Activated CD4-positive, CD25-positive, alpha-beta regulatory T cell treated with anti-CD3 and anti-CD28 coated beads, Interleukin-2, amount 50 U/mL, for 72 hours (primary cell): ENCODE measurements at regions not wholly inside any gene's neighbourhood (a gene's known extent, or its start where the extent isn't known, plus 50 kb on each side); places are given as distances from the start of the nearest gene placed in this dataset.
"Not testable (repeated sequence)": the region's sequence is repeated elsewhere in the genome, so short reads cannot be mapped to it uniquely, and the experiment has no call there.

Source experiments
- DNase-seq: peaks from one replicate; pipeline ENCODE4 v3.0.0; 2021

DNA sequence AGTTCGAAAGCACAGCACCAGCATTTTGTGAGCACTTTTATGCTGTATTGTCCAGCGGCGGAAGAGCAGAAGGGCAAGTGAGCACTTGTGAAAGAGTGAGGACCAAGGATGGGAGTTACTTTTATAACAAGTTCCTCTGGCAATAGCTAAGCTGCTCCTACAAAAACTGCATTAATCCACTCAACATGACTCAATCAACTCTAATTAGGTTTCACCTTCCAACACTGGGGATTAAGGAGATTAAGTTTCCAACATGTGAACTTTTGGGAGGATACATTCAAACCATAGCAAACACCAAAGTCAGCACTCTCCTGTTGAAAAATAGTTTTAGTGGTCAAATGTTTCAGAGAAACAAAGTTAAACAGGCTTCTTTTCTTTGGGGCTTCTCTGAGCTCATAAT, 844.5 kb downstream of the REEP3 start:
- DNase-seq, result no peak

DNA sequence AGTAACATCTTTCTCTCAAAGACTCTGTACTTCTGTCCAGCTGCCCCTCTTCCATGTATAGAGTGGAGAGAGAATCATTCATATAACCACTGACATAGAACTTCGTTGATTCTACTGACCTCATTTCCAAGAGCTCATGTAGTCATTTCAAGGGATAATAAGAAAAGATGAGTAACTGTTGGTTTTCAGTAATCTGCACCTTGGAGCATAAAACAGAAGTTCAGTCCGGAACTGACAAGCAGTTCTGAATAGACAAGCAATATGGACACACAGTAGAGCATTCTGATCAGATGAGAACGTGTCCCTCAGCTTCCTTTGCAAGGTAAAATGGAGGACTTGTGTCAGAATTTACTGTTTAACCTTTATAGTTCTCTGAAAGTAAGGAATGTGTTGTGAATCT, 847.1 kb downstream of the REEP3 start:
- DNase-seq, result no peak

DNA sequence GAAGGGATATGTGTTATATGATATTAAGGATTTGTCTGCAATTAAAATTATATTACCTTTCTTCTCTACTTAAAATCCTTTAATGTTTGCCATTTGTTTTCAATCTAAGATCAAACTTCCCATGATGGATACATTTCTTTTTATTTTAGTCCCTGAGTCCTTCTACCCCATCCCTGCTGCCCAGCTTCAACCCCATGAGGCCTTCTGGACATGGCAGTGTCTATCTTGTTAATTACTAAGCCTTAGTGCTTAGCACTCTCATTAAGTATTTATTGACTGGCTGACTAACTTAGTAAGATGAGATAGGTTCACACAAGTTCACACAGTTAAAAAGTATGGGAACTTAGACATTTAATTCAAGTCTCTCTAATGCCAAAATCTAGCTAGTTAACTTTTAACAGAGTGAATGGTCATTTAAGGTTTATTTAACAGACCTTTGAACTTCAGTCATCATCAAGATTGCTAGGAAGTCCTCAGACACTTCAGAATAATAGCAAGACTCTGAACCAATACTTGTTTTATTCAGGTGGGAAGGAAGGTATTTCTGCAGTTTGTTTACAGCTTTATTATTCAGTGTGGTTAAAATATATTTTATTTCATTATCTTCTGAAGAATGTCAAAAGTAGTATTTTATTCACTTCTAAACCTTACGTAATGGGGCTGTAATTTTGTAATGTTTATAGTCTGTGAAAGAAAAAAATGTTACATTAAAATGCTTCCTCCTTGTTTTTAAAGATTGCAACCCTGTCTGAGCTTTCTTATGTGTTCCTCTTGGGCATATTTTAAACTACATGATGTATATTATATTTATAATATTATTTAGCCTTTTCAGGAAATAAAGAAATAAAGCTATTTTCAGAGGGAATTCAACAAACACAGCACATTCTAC, 848.9 kb downstream of the REEP3 start:
- no peak for DNase-seq

DNA sequence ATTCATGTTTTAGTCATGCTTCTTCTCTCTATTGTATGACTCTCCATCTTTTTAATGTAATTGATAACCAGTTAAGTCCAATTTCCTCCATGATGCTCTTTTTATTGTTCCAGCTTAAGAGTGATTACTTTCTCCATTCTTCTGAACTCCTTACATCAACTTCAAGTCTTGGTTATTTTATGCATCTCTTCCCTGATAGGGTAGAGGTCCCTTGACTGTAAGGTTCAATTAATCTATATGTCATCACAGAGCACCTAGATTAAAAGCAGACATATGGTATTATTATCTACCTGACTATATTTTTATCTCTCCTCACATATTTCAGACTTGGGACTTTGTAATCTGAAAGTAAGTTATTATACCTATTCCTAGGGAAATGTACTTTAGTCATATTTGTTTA, 853.1 kb downstream of the REEP3 start:
- no peak for DNase-seq

DNA sequence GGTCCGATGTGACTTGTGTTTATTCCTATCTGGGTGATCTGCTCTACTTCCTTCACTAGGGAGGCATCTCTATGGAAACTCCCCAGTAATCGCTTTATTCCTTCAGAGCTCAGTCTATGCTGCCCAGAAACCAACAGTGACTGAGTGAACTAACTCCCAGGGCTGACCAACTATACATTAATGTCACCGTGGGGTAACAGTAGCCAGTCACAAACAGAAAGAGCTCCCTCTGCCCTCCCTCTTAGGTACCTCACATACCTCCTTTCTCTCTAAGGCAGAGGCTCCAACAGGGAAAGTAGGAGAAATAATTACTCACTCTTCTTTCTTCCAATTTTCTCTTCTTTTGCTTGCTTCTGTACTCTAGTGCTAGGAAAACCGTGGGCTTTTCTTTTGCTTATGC, 855.0 kb downstream of the REEP3 start:
- no peak for DNase-seq

GRCh38 chr10:64379898-64380297, 858.7 kb downstream of the REEP3 start:
- DNase-seq, result no peak

- DNase-seq, result no peak
Observed at GRCh38 chr10:64385355-64385754, 864.2 kb downstream of the REEP3 start.

DNA sequence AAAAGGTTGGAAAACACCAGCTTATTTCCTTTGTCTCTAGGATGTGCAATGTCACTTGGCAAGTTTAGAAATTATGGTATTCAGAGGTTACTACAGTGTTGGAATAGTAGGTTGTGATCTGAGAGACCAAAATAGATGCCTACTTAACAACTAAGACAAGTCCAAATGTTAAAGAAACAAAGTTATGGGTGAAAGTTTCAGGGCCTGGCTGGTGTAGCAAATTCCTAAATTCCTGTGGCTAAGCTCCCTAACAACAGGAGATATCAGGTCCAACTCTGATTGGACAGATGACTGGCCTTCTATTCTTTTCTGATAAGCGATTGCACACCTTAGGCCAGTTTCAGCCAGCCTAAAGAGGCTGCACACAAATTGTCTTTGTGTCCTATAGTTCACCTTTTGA, 873.5 kb downstream of the REEP3 start:
- DNase-seq, result no peak

DNA sequence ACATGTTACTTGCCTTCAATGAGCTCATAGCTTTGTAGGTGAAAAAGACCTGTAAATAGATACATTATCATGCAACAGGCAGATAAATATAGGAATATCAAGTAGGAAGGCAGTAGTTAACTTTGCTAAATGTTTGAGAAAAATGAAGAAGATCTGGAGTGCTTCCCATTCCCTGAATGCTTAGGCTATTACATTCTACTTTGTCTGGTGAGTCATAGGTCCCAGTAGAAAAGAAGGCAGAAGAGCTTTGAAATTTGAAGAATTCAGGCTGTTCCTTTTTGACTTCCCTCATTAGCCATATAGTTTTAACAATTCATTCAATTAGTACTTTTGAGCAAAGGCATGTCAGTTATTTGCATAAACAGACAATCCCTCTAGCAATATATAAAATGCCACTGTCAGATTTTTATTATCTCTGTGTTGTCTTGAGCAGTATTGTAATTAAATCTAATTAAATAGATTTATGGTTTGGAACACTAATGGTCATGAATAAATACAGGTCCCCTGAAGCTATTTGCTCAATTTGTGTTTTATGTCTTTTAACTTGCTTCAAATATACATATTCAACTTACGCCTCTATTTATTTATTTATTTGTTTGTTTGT, 875.0 kb downstream of the REEP3 start:
- no peak for DNase-seq

DNA sequence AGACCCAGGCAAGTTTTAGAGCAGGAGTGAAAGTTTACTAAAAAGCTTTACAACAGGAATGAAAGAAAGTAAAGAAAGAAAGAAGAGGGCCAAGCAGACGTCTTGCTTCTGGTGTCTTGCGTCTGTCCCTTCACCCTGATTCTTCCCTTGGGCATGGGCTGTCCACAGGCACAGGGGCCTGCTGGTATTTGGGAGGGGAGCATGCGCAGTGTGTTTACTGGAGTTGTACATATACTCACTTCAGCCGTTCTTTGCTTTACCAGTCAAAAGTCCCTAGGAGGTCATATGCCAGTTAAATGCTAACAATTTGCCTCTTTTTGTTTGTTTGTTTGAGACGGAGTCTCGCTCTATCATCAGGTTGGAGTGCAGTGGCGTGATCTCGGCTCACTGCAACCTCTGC, 875.9 kb downstream of the REEP3 start:
- no peak for DNase-seq

DNA sequence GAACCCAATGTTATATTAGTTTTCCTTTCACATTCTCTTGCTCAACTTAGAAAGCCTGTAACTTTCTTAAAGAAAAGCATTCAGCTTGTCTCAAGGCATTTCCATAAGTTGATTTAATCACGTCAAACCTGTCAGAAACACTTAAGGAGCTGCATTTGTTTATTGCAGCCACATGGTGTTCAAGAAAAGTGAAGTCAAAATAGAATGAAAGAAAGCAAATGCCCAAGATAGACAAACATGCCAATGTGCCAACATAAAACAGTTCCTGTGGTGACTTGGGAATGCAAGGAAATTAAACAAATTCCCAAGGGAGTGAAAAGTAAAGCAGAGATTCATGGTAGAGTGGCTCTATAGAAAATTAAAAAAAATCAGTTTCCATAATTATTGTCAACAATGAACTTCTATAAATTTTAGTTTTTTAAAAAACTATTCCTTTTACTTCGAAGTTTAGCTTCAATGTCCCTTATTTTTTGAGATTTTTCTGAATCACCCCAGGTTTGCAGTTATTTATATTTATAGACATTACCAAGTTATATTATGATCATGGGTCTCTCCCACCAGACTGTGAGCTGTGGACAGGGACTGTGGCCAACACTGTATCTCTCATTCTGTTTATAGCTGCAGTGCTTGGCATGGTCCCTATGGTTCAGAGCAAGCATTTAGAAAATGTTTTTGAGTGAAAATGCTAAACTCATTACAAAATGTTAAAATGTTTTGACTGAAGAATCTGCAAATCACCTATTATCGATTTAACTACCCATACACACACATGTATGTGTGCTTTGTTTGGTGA, 887.4 kb downstream of the REEP3 start:
- DNase-seq, result no peak

DNA sequence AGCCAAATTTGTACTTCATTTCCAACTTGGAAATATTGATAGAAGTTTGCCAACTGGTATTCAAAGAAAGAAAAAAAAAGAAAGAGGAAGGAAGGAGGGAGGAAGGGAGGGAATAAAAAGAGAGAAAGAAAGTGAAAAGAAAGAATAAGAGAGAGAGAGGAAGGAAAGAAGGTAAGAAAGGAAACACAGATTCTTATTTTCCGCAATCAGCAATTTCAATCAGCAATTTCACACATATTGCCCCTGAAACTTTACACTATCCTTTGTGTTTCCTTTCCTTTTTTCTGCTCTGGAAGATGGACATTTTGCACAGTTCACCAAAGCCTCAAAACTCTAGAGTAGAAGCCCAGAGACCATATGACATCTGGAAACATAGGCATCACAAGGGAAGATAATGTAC, 888.1 kb downstream of the REEP3 start:
- DNase-seq, result no peak

DNA sequence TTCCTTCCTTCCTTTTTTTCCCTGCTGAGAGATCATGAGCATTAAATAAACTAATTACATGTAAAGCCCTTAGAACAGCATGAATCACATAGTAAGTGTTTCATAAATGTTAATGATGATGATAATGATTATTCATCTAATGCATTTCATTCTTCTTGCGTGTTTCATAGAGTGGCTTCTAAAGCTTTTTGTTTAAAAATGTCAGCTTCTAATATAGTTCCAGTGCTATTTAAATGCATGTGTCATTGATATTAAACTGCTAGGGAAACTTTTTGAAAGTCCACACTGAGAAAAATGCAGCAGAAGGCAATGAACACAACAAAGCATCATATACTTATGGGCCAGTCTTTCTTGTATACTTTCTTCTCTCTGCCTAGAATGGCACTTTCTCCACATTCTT, 894.8 kb downstream of the REEP3 start:
- no peak for DNase-seq

DNA sequence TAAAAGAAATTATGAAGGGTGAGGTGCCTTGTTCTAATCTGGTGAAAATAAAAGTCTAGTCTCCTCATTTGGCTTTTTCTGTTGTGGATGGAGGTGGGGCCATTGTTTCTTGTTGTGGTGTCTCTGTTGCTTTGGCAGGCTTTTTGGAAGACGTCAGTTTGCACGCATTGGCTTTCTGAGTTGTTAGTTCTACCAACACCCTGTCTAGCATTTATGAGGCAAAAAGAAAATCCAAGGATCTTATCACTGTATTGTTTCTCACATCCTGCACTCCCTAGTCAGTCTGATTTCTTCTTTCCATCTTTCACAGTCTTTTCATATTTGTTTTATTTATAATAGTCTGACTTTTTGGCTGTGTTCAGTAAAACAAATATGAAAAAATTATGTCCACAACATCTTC, 898.3 kb downstream of the REEP3 start:
- DNase-seq, result no peak

DNA sequence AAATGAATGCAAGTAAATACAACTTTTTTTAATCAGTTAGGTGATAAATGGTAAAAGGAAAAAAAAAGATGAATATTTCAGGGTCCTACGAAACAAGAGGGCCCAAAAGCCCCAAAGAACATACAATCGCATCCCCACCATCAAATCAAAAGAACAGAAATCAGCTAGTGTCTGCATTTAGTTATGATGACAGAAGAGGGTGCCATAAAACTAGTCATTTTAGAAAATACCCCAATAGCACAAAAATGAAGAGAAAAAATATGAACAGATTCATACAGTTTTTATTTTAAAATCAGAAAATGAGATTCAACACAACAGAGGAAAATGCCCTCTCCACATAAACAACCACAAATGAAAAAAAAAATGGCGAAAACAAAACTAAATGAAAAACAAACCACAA, 905.5 kb downstream of the REEP3 start:
- no peak for DNase-seq

DNA sequence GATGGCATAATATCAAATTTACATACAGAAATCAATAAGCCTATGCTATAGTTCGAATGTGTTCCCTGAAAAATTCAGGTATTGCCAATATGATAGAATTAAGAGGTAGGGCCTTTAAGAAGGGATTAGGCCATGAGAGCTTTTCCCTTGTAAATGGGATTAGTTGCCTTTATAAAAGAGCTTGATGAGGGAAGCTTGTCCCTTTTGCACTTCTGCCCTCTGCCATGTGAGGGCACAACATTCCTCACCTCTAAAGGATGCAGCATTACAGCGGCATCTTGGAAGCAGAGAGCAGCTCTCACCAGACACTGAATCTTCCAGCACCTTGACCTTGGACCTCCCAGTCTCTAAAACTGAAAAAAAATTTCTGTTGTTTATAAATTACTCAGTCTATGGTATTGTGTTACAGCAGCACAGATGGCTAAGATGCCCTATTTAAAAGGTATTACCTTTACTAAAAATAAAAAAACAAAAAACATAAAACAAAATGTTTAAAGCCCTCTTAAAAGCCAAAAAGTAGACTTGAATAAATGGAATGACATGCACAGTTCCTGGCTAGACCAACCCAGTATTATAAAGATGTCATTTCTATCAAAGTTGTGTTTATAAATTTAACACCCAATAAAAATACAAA, 909.6 kb downstream of the REEP3 start:
- DNase-seq, result no peak

GRCh38 chr10:64441872-64442271, 920.7 kb downstream of the REEP3 start:
- DNase-seq, result not testable (repeated sequence)

GRCh38 chr10:64444163-64444562, 923.0 kb downstream of the REEP3 start:
- no peak for DNase-seq

GRCh38 chr10:64444564-64444963, 923.4 kb downstream of the REEP3 start:
- DNase-seq, result no peak

DNA sequence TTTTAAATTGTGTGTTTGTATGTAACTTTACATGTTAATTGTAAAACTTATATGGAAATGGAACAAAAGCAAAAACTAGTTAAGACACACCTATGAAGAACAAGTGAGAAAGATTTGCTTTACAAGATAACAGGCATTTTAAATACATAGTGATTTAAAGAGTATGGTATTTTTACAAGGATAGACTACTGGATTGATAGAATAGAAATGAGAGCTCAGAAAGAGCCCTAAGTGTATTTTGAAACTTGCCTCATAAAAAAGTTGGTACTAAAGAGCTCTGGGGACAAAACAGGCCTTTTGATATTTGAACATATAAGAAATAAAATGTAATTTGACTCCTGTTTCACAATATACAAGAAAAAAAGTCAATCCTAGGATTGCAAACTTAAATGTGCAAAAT, 928.4 kb downstream of the REEP3 start:
- no peak for DNase-seq

- no peak for DNase-seq
Observed at GRCh38 chr10:64450312-64450711, 929.1 kb downstream of the REEP3 start.

DNA sequence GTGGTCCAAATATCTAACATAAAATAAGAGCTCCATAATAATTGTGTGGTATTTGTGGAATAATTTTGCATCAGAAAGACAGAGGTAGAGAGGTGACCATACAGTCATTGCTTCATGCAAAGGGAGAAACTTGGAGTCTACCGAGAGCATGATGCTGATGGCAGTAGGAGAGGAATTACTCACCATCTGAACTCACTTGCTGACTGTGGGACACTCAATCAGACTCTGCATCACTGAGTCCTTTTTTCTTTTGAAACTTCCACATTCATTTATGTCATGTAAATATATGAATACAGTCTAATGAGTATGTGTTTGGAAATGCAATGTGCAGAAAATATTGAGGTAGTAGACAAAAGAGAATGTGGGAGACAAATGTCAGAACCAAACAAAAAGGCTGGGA, 933.8 kb downstream of the REEP3 start:
- no peak for DNase-seq

GRCh38 chr10:64458306-64458705, 937.1 kb downstream of the REEP3 start:
- no peak for DNase-seq
